ENCODE measurements at regions not wholly inside any gene's neighbourhood (a gene's known extent, or its start where the extent isn't known, plus 50 kb on each side); places are given as distances from the start of the nearest gene placed in this dataset.

DNA sequence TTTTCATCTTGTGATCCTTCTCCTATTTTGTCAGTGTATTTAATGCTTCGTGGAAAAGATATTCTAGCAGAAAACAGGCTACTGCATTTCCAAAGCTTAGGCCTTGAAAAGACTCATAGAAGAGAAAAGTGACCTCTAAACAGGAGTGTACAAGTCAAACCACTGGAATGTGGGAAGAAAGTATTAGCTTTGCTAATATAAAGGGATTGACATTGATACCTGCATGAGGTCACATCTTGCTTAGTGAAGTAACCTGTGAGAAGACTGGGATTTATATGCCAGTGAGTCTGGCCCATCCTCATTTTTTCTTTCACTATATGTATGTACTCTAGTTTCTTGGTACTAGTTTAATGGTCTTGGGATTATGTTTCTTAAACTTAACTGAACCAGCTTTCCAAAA lies 132.9 kb upstream of the TMC3 start:
- H4K20me1 ChIP-seq (ENCODE audit: insufficient read depth, low read length), result no peaks in the 10 kb centered on the region
- no peaks in the 10 kb centered on the region for H3K4me1 ChIP-seq (ENCODE audit: low read length)
- H3K9me3 ChIP-seq (replicated peaks; ENCODE audit: insufficient read depth, low read length), result no peaks in the 10 kb centered on the region
- H3F3A ChIP-seq (ENCODE audit: insufficient read depth, low read length), result no peaks in the 10 kb centered on the region
- TF ChIP-seq, protein P1, sequence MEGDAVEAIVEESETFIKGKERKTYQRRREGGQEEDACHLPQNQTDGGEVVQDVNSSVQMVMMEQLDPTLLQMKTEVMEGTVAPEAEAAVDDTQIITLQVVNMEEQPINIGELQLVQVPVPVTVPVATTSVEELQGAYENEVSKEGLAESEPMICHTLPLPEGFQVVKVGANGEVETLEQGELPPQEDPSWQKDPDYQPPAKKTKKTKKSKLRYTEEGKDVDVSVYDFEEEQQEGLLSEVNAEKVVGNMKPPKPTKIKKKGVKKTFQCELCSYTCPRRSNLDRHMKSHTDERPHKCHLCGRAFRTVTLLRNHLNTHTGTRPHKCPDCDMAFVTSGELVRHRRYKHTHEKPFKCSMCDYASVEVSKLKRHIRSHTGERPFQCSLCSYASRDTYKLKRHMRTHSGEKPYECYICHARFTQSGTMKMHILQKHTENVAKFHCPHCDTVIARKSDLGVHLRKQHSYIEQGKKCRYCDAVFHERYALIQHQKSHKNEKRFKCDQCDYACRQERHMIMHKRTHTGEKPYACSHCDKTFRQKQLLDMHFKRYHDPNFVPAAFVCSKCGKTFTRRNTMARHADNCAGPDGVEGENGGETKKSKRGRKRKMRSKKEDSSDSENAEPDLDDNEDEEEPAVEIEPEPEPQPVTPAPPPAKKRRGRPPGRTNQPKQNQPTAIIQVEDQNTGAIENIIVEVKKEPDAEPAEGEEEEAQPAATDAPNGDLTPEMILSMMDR (IDR thresholded peaks at IDR 0.05; ENCODE audit: low read length), result no peak
- TF ChIP-seq EZH2phosphoT487 (IDR thresholded peaks at IDR 0.05; ENCODE audit: low read length) (no peak), EZH2 (optimal IDR thresholded peaks at IDR 0.05; ENCODE audit: low read depth, low read length) (no peak)
- H3K9ac ChIP-seq (ENCODE audit: low read length), result no peak overlapping the region
- no peak for DNase-seq
- H2AFZ ChIP-seq (ENCODE audit: low read length), result no peak overlapping the region
- H3K4me2 ChIP-seq (ENCODE audit: low read depth, low read length), result no peak overlapping the region
- no peaks in the 10 kb centered on the region for H3K27me3 ChIP-seq (replicated peaks; ENCODE audit: insufficient read depth, low read length)
- no peaks in the 10 kb centered on the region for H3K79me2 ChIP-seq (ENCODE audit: low read length)
- H3K9me2 ChIP-seq (replicated peaks; ENCODE audit: insufficient read depth, low read length), result no peaks in the 10 kb centered on the region
- H3K27ac ChIP-seq (ENCODE audit: low read length), result no peak overlapping the region
- H3K4me3 ChIP-seq (ENCODE audit: low read length), result no peak overlapping the region
- H3K36me3 ChIP-seq (replicated peaks; ENCODE audit: insufficient read depth, low read length), result no peaks in the 10 kb centered on the region

- TF ChIP-seq EZH2phosphoT487 (IDR thresholded peaks at IDR 0.05; ENCODE audit: low read length) (no peak), EZH2 (optimal IDR thresholded peaks at IDR 0.05; ENCODE audit: low read depth, low read length) (no peak)
- TF ChIP-seq, protein P1 (IDR thresholded peaks at IDR 0.05; ENCODE audit: low read length), result no peak
- Histone ChIP-seq H3F3A (ENCODE audit: insufficient read depth, low read length) (no peaks in the 10 kb centered on the region), H3K9me3 (replicated peaks; ENCODE audit: insufficient read depth, low read length) (no peaks in the 10 kb centered on the region)
Observed at GRCh38 chr15:81506071-81506470, 132.1 kb upstream of the TMC3 start.

GRCh38 chr15:81504170-81504905 lies 130.3 kb upstream of the TMC3 start:
- H4K20me1 ChIP-seq (ENCODE audit: insufficient read depth, low read length), result no peaks in the 10 kb centered on the region
- H3K79me2 ChIP-seq (ENCODE audit: low read length), result no peaks in the 10 kb centered on the region
- no peak for DNase-seq
- no peak overlapping the region for H3K4me3 ChIP-seq (ENCODE audit: low read length)
- no peak overlapping the region for H3K4me2 ChIP-seq (ENCODE audit: low read depth, low read length)
- H3F3A ChIP-seq (ENCODE audit: insufficient read depth, low read length), result no peaks in the 10 kb centered on the region
- no peak overlapping the region for H3K9ac ChIP-seq (ENCODE audit: low read length)
- no peaks in the 10 kb centered on the region for H3K27me3 ChIP-seq (replicated peaks; ENCODE audit: insufficient read depth, low read length)
- no peaks in the 10 kb centered on the region for H3K9me2 ChIP-seq (replicated peaks; ENCODE audit: insufficient read depth, low read length)
- TF ChIP-seq EZH2phosphoT487 (IDR thresholded peaks at IDR 0.05; ENCODE audit: low read length), result no peak
- TF ChIP-seq, protein P1 (IDR thresholded peaks at IDR 0.05; ENCODE audit: low read length), result no peak
- TF ChIP-seq EZH2 (optimal IDR thresholded peaks at IDR 0.05; ENCODE audit: low read depth, low read length), result no peak
- H2AFZ ChIP-seq (ENCODE audit: low read length), result no peak overlapping the region
- no peaks in the 10 kb centered on the region for H3K36me3 ChIP-seq (replicated peaks; ENCODE audit: insufficient read depth, low read length)
- H3K4me1 ChIP-seq (ENCODE audit: low read length), result no peaks in the 10 kb centered on the region
- H3K9me3 ChIP-seq (replicated peaks; ENCODE audit: insufficient read depth, low read length), result no peaks in the 10 kb centered on the region
- no peak overlapping the region for H3K27ac ChIP-seq (ENCODE audit: low read length)

More at GRCh38 chr15:81506071-81506470, 132.1 kb upstream of the TMC3 start:
- no peaks in the 10 kb centered on the region for H3K9me2 ChIP-seq (replicated peaks; ENCODE audit: insufficient read depth, low read length)
- H3K4me3 ChIP-seq (ENCODE audit: low read length), result no peak overlapping the region
- DNase-seq, result no peak
- no peaks in the 10 kb centered on the region for H3K27me3 ChIP-seq (replicated peaks; ENCODE audit: insufficient read depth, low read length)
- no peaks in the 10 kb centered on the region for H4K20me1 ChIP-seq (ENCODE audit: insufficient read depth, low read length)
- no peak overlapping the region for H3K27ac ChIP-seq (ENCODE audit: low read length)
- H3K36me3 ChIP-seq (replicated peaks; ENCODE audit: insufficient read depth, low read length), result no peaks in the 10 kb centered on the region
- no peaks in the 10 kb centered on the region for H3K4me1 ChIP-seq (ENCODE audit: low read length)
- no peak overlapping the region for H2AFZ ChIP-seq (ENCODE audit: low read length)
- no peaks in the 10 kb centered on the region for H3K79me2 ChIP-seq (ENCODE audit: low read length)
- H3K4me2 ChIP-seq (ENCODE audit: low read depth, low read length), result no peak overlapping the region
- no peak overlapping the region for H3K9ac ChIP-seq (ENCODE audit: low read length)

Data from MM.1S (cell line).